ENCODE measurements at regions not wholly inside any gene's neighbourhood (a gene's known extent, or its start where the extent isn't known, plus 50 kb on each side); places are given as distances from the start of the nearest gene placed in this dataset.

DNA sequence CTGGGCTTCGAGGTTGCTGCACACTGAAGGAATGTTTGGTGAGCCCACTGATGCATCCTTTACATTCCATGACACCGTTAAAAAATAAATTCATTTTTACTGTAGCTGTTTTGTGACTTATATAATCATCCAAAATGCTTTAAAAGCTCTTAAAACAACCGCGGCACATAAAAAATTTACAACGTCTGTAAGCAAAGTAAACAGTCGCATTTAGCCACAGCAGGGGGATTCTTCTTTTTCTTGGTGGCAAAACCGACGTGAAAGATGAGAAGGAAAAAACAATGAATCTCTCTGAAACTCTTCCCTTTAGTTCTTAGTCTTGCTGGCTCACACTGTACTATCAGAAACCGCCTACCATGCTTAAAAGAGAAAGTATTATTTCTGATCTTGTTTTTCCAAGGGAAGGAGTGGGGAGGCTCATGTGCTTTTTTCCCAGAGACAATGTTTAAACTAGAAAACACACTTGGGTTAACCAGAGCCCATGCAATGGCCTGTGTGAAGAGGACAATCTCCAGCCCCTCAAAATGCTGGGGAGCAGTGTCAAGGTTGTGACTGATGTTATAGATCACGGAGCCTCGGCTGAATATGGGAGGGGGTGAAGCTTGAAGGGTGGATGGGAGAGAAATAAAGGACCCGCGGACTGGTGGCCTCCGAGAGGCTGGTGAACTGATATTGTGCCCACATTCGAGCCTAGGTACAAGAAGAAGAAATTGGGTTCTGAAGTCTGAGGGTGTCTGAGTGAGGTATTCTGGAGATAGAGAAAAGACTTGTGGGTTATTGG lies 91.1 kb downstream of the IRF8 start:
- no peak for DNase-seq (ENCODE audit: extremely low read depth, low read depth)

GRCh38 chr16:85990861-85991301 lies 91.9 kb downstream of the IRF8 start:
- no peak for DNase-seq (ENCODE audit: extremely low read depth, low read depth)

- no peak for DNase-seq (ENCODE audit: extremely low read depth, low read depth)
Observed at GRCh38 chr16:85991425-85991824, 92.5 kb downstream of the IRF8 start.

- no peak for DNase-seq (ENCODE audit: extremely low read depth, low read depth)
Observed at GRCh38 chr16:85991856-85992255, 92.9 kb downstream of the IRF8 start.

DNA sequence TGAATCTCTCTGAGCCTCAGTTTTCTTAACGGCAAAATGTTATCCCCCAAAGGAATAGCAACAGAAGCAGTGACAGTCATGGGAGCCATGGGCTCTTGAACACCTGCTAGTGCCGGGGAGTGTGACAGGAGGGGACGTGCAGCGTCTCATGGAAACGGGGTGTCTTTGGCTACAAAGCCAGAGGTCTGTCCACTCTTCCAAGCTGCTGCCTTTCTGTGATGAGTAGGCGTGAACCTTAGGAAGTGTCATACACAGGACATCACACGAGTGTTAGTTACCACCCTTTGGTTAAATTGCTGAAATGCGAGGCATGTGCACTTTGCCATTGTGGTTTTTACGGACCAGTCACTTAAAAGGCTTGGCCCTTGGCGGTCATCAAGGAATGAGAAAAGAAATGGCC lies 93.4 kb downstream of the IRF8 start:
- no peak for DNase-seq (ENCODE audit: extremely low read depth, low read depth)

- no peak for DNase-seq (ENCODE audit: extremely low read depth, low read depth)
Observed at GRCh38 chr16:85992779-85993178, 93.8 kb downstream of the IRF8 start.

DNA sequence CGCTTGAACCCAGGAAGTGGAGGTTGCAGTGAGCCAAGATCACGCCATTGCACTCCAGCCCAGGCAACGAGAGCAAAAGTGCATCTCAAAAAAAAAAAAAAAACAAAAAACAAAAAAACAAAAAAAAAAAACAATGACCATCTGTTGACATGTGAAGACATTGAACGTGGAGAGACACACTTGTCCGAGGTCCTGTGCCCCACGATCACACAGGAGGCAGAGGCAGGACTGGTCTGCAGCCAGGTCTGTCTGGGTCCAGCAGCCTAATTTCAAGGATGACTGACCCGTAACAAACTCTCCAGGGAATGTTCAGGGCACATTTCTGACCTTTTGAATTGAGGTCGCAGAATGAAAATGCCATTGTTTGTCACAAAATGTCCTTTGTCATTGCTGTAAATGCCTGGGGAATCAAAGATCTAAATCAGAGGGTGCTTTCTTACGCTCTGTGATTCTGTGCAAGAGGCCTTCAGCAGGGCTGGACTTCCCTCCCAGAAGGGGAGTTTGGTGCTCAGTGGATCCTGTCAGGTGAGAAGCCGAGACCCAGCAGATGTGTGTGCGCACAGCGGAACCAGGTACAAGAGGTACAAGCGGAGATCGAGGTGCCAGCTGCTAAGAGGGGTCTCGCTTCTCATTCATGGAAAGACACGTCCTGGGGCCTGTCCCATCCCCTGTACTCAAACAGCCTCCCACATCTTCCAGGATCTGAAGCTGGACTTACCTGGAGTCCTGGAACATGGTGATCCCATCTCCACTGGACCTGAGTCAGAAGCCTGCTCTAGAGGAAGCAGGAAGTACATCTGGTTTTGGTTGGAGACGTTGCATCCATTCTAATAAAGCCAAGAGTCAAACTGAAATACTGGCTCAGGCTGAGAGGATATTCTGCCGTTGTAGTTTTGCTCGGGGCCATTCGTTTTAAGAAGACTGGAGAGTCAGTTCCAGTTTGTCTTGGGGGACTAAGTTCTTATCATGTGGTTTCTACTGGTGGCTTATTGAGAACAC lies 95.8 kb downstream of the IRF8 start:
- DNase-seq (ENCODE audit: extremely low read depth, low read depth), result no peak

DNA sequence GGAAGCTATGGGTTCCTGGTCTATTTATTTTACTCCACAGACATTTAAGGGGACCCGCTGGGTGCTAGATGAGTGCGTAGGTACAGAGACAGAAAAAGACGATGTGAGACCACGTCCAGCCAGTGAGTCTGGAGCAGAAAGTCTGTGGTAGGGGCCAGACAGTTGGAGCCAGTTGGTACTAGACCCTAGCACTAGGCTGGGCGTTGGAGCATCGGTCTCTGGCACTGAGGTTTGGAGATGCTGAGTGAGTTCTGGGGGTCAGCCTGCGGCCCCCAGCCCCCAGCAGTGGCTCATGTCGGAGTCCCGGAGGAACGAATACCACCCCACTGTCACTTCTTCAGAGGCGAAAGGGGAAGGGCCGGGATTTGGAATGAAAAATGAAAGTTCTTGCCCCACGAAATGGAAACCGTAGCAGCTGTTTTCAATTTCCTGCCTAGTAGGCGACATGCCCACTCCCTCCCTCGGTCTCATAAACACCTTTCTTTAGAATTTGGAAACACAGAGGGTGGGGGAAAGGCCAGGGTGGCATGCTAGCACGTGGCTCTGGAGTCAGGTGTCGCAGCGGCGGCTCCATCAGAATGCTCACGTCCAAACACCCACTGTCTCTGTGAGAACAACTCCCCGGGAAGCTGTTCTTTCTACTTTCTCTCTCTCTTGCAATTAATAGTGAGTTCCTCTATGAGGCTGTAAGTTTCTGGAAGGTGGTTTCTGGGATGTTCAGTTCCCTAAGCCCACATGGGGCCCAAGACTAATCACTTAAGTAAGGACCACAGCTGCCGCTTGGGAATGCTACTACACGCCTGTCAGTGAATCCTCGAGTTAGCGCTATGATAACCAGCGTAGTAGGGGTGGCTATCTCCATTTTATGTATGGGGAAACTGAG lies 96.8 kb downstream of the IRF8 start:
- DNase-seq (ENCODE audit: extremely low read depth, low read depth), result no peak

DNA sequence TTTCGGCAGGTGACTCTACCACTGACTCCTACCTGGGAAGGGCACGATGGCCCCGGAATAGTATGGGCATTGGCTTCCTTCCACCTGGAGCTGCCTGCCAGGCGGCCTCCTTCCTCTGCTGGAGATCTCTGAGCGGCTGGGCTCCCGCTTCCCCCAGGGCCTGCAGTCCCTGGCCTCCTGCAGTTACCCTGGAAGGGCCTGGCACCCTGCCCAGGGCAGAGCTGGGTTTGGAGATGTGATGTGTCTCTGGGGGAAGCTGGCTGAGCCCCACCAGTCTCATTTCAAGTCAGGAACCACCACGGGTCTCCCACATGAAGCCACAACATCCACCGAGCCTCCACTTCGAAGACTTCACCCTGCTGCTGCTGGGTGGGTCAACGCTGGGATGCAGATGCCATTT lies 97.9 kb downstream of the IRF8 start:
- DNase-seq (ENCODE audit: extremely low read depth, low read depth), result no peak

DNA sequence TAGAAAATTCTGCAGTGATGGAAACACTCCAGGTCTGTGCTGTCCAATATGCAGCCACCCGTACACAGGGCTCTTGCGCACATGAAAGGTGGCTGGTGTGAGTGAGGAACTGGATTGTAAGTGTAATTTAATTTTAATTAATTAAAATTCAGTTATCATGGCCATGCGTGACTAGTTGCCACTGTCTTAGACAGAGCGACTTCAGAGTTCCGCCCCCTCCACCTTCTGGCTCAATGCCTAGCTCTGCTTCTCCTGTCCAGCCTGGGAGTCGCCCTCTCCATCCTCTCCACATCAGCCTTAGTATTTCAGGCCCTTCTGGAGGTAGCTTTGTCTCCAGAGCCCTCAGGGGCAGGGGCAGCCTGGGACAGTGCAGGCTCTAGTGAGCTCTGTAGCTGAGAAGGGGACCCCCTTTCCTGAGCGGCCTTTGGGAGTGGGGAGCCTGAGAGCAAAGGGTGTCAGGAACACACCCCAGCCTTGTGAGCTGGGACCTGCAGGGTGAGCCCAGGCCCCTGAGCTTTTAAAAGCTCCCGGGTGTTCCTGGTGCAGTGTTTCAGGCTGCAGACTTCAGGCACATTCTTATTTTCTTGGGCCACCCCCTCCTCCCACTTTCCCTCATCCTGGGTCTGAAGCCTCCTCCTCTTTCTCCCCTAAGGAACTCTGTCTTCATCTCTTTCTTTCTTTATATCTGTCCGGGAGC lies 99.4 kb downstream of the IRF8 start:
- DNase-seq (ENCODE audit: extremely low read depth, low read depth), result no peak

- DNase-seq (ENCODE audit: extremely low read depth, low read depth), result no peak
Observed at GRCh38 chr16:85998868-85999729, 100.1 kb downstream of the IRF8 start.

DNA sequence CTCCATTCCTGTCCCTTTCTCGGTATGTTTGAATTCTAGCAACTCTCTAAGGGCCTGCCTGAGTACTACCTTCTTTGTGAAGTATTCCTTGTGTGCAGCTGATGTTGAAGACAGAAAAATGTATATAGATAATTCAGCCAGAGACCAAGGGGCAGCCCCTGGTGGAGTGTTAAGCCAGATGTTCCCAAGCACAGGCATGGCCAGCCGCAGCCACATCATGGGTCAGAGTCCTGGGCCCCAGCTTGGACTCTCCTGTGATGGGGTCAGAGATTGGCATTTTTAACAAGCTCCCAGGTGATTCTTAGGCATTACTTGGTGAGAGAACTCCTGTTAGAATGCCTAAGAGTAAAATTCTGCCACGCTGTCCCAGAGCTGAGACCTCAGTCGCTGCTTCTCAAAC lies 100.8 kb downstream of the IRF8 start:
- DNase-seq (ENCODE audit: extremely low read depth, low read depth), result no peak

- no peak for DNase-seq (ENCODE audit: extremely low read depth, low read depth)
Observed at GRCh38 chr16:86002178-86002900, 103.4 kb downstream of the IRF8 start.

DNA sequence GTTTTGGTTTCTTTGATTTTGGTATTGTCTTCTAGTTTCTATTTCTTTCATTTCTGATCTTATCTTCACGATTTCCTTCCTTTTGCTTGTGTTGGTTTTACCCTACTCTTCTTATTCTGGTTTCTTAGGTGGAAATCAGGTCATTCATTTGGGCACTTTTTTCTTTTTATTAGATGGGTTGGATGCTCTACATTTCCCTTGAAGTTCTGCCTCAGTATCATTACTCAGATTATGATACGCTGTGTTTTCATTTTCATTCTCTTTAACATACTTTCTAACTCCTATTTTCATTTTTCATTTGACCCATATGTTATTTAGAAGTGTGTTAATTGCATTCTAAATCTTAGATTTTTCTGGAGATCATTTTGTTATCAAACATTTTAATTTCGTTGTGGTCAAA lies 108.6 kb downstream of the IRF8 start:
- DNase-seq (ENCODE audit: extremely low read depth, low read depth), result no peak

GRCh38 chr16:86010680-86011141 lies 111.7 kb downstream of the IRF8 start:
- DNase-seq (ENCODE audit: extremely low read depth, low read depth), result no peak

- no peak for DNase-seq (ENCODE audit: extremely low read depth, low read depth)
Observed at GRCh38 chr16:86011532-86011931, 112.6 kb downstream of the IRF8 start.

GRCh38 chr16:86012221-86012620 lies 113.3 kb downstream of the IRF8 start:
- DNase-seq (ENCODE audit: extremely low read depth, low read depth), result no peak

- no peak for DNase-seq (ENCODE audit: extremely low read depth, low read depth)
Observed at GRCh38 chr16:86013867-86014266, 114.9 kb downstream of the IRF8 start.
